ENCODE measurements at regions not wholly inside any gene's neighbourhood (a gene's known extent, or its start where the extent isn't known, plus 50 kb on each side); places are given as distances from the start of the nearest gene placed in this dataset.
A peak's percentile ranks its signal among the peaks of the same experiment; 100 is the strongest.

DNA sequence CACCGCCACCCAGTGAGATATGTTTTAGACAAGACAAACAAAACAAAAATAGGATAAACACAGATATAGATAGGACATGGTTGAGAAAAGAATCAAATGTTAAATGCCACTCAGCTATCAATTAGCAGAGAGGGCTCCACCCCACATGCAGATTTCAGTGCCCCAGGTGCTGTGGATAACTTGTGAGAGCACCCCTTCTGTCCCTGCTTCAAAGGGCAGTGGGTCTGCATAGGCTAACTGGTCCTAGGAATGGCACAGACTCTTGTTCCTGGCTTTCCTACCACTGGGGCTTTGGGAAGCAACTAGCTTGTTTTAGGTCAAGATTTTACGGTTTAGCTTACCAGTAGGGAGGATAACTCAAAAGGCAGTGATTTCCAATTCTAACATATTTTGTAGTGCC is 460.3 kb downstream of the TSHZ3 start:
- DNase-seq: no peak

- DNase-seq: peak; percentile 37
These were observed 462.2 kb downstream of the TSHZ3 start for GRCh38 chr19:30887042-30887441.

DNA sequence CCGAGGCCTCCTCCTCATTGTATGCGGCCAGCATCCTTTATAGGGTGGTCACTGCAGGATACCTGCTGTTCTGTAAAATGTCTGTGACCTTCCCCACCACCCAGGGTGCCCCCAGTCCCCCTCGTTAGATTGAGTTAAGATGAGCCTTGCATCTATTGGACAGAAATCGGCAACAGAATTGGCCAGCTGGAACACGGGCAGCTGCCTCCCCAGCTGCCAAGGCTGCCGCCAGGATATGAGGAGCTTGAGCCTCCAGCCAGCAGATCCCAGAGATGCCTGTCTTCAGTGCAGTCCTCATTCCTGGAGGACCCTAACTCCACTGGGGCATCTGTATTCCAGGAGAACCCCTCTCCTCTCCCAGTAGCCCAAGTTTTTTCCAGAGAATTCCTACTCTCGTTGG is 463.0 kb downstream of the TSHZ3 start:
- DNase-seq: no peak

DNA sequence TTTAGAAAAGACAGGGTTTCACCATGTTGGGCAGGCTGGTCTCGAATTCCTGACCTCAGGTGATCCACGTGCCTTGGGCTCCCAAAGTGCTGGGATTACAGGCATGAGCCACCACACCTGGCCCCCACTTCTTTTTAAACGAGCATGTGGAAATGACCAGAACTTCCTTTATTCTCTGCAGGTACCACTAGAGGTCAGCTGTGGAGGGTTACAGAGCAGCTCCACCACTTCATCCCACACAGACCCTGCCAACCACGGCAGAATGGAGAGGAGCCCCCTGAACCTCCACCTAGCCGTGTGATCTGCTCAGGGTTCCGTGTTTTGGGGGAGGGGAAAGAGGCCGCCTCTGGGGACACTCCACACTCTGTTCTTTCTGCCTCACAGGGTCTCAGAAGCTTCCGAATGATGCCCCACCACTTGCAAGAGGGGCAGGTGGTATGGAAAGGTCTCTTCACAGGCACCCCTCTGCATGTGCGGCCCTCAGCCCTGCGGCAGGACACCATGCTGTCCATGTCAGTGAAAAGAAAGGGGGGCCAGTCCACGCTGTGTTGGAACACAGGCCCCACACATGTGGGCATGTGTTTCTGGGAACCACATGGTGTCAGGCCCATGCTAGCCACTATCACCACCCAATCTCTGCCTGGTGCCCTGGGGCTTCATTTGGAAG is 465.0 kb downstream of the TSHZ3 start:
- no peak for DNase-seq

DNA sequence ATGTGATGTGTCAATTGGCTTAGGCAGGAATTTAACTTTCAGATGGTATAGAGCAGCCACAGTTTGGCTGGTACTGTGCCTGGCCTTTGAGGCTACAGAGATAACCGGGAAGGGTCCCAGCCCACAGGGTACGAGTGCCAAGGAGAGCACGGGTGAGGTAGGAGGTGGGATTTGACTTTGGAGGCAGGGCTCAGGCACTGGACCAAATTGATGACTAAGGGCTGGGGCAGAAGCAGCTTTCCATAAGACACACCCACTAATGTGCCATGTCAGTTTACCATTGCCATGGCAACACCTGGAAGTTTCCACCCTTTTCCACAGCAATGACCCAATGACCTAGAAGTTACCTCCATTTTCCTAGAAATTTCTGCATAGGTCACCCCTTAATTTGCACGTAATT is 466.2 kb downstream of the TSHZ3 start:
- peak; percentile 36 for DNase-seq

DNA sequence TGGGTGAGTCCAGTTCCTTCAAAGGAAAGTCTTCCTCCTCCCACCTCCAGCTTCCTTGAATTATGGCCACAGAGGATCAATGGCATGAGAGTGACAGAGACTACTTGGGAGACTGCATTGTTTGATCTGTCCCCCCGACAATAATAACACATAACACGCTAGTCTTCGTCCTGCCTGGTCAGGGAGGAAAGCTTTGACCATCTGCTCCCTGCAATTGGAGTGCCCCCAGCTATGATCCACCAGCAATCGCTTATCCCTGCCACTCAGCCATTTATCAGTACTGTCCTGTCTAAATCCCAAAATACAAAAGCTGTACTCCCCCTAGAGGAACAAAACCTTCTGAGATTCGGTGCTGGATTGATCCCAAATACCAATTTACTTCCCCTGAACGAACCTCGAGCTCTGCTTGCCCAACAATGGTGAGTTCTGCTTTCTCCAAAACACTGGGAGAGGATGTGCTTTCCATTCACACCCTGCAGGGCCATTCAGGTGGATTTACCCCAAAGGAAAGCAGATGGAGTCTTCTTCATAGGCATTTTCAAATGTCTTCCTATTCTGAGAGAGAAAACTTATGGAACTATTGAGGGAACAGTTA is 466.7 kb downstream of the TSHZ3 start:
- no peak for DNase-seq

GRCh38 chr19:30881930-30882329 is 467.3 kb downstream of the TSHZ3 start:
- no peak for DNase-seq

DNA sequence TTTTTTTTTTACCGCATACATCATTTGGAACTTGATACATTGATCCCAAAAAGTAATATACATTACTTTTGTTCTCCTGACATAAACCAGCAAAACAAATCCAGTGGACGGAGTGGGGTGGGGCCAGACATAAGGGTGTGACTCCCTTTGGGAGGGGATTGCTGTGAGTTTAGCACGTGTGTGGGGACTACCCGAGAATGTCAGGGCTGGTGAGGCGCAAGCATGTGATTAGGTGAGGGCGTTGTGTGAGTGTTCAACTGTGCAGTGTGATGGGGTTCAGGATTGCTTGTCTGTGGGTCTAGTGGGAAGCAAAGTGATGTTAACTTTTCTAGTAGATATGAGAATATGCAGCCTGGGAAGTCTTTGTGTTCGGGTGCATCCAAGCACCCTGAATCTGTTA is 468.0 kb downstream of the TSHZ3 start:
- DNase-seq: no peak

DNA sequence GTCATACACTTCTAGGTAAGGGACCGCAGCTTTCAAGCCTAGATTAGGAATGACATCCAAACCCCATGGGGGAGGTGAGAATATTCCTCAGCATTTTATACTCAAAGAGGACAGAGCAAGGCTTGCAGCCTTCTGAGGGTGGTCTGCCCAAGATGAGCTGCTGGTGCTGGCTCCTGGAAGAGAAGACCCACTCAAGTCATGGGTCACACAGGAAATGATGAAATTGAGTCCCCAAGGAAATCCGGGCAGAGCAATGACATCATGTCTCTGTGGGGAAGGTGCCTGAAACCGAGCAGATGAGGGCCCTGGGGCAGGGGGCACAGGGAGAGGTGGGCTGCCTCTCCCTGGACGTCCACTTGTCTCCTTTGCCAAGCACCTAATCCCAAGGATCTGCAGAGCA is 468.7 kb downstream of the TSHZ3 start:
- DNase-seq: no peak

GRCh38 chr19:30880151-30880550 is 469.1 kb downstream of the TSHZ3 start:
- no peak for DNase-seq

GRCh38 chr19:30879736-30880135 is 469.5 kb downstream of the TSHZ3 start:
- DNase-seq: no peak

DNA sequence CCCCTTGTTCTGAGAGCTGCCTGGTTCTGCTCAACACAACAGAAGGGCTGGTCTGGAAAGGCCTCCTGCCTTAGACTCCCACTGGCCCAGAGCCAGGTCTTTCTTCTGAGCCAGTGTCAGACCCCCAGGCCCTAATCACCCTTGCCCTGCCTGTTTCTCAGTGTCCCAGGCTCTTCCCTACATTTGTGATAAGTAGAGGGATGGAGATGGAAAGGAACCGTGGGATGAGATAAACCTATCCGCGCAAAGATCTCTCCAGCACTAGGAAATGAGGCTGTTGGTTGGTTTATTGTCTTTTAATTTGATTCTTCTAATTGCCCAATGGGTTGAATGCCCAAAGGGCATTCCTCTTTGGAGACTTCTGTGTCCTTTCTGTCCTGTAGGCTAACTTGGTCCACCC is 470.0 kb downstream of the TSHZ3 start:
- DNase-seq: no peak

DNA sequence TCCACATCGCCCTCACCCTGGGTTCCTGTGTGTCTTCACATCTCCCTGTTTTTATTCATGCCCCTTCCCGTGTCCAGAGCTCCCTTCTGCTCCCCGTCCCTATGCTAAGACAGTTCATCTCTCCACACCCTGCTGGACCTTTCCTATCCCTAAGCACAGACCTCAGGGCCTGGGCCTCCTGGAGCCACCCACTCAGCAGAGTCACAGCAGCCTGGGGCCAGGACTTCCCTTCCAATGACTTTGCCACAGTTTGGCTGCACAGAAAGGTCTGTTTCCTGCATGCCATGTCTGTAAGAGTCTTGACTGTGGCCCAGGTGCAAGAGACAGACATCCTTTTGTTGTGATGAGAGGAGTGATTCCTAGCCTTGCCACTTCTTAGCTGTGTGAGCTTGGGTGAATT is 470.7 kb downstream of the TSHZ3 start:
- no peak for DNase-seq

DNA sequence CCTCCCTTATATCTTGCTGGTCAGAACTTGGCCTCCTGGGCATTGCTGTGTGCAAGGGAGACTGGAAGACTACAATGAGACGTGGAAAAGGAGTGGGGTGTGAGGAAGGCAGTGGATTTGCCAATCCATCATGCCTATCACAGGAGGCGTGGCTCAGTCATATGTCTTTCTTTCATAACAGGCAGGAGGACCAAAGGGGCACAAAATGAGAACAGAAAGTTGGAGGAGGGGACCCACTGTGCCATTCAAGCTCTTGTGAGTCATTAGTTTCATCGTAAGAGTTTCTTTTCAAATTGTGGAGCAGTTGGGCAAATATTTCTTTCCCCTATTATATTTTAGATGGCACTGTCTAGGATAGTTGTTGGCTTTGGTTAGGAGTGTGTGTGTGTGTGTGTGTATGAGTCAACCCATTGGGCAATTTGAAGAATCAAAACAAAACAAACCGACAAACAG is 471.5 kb downstream of the TSHZ3 start:
- DNase-seq: no peak

GRCh38 chr19:30873691-30874090 is 475.5 kb downstream of the TSHZ3 start:
- DNase-seq: no peak

DNA sequence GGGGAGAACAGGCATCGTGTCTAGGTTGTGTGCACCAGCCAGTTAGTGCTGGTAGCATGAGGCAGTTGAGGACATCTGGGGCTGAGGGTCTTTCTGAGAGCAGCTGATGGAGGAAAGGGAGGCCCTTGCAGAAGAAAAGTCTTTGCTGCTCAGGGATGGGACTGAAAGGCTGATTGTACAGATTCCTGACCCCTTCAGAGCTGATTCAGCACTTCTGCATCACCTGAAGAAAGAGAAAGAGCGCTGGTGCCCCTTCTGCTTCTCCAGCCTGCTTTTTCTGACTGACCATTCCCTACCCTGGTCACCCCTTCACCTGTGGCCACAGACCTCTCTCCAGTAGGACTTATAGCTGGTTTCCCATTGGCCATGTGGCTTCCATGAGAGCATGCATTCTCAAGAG is 476.2 kb downstream of the TSHZ3 start:
- DNase-seq: no peak

DNA sequence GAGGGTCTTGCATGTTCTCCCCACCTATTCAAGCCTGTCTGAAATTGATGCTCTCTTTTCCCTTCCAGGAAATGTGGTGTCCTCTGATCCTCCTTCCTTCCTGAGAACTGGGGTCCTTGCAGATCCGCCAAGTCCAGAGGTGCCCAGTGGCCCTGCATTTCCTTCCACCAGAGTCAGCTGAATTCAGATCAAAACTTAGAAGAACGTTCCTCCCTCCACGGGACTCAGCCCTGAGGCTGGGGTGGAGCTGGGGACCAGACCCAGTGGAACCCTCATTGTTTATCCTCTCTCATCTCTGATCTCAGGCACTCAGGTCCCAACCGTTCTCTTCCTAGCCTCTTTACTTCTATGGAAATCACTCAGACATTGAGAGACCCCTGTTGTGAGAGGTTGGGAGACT is 477.3 kb downstream of the TSHZ3 start:
- no peak for DNase-seq

DNA sequence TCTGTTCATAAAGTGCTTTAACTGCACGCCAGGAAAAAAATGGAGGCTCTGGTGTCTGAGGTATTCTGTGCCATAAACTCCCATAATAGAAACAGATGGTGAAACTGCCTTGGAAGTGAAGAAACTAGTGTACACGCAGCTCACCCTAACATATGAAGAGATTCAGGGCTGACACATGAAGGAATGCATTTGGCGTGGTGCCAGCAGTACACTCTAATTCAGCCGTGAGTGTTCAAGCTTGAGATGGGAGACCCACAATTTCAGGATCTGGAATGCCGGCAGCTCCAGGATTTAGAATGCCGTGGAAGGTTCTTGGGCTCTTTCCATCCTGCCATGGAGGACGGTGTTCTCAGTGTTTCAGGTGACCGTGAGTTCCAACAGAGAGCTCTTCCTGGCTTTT is 478.4 kb downstream of the TSHZ3 start:
- peak; percentile 61 for DNase-seq

DNA sequence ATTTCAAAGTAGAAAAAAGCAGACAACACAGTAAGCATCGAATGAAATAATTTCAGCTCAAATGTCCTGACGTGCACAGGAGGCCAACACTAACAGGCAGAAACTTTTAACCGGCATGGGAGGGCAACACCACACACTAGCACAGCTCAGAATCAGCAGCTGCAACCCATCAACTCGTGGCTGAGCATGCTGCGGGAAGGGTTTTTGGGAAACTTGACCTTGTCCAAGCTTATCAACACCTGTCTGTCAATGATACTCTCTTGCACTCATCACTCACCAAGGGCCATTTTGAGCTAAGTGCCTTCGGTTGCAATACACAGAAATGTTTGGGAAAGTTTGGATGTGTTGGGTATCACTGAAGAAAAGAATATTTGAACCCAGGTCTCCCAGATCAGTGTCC is 483.7 kb downstream of the TSHZ3 start:
- DNase-seq: no peak

- no peak for DNase-seq
These were observed 484.6 kb downstream of the TSHZ3 start for GRCh38 chr19:30864391-30865215.

- DNase-seq: no peak
These were observed 486.4 kb downstream of the TSHZ3 start for GRCh38 chr19:30862876-30863275.

GRCh38 chr19:30861919-30862318 is 487.3 kb downstream of the TSHZ3 start:
- DNase-seq: no peak

- DNase-seq: no peak
These were observed 485.8 kb downstream of the ZNF536 start for GRCh38 chr19:30857966-30858490.

DNA sequence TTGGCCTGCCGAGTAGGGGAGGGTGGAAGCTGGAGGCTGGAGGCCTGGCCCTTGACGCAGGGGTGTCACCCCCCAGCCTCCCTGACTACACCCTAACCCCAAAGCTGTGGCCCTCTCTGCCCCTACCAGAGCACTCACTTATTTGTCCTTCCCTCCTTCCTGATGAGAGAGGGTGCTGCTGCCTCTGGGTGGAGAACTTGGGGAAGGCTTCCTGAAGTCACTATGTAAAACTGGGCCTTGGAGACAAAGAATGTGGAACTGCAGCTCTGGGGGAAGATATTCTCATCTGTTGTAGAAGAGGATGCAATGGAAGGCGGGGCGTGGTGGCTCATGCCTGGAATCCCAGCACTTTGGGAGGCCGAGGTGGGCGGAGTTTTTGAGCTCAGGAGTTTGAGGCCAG is 485.2 kb downstream of the ZNF536 start:
- no peak for DNase-seq

Data from femur (tissue), 1 donor.